GM12878 (cell line): ENCODE measurements at regions not wholly inside any gene's neighbourhood (a gene's known extent, or its start where the extent isn't known, plus 50 kb on each side); places are given as distances from the start of the nearest gene placed in this dataset.

Source experiments
- CTCF ChIP-seq, 3 experiments: IDR thresholded peaks in 2 of 3; conservative IDR thresholded peaks in 1 of 3; 2 replicates each; pipeline ENCODE4 v1.5.1; 2011; ENCODE audit warnings: low read depth in 3 of 3, low read length in 3 of 3, mild to moderate bottlenecking in 3 of 3, control low read depth in 2 of 3, moderate library complexity in 2 of 3, inconsistent platforms in 1 of 3, mixed read lengths in 1 of 3; ENCODE audit not compliant: control insufficient read depth in 2 of 3, insufficient read depth in 1 of 3; ENCODE audit errors: extremely low read depth in 1 of 3
- ELK1 ChIP-seq: IDR thresholded peaks from 2 replicates; pipeline ENCODE4 v1.6.1; 2012; ENCODE audit warnings: low read depth, low read length, improper control_type of control experiment
- EP300 ChIP-seq, 2 experiments: fragments of 150-350 bp in 1 of 2; IDR thresholded peaks; 2 replicates each; pipeline ENCODE4 v1.6.1; 2011 to 2012; ENCODE audit warnings: low read depth in 2 of 2, low read length in 2 of 2, borderline replicate concordance in 1 of 2, improper control_type of control experiment in 1 of 2, inconsistent platforms in 1 of 2; ENCODE audit not compliant: control insufficient read depth in 1 of 2
- ETV6 ChIP-seq, 2 experiments: fragments of 450-650 bp in 1 of 2; IDR thresholded peaks in 1 of 2; conservative IDR thresholded peaks in 1 of 2; 2 replicates each; pipeline ENCODE4 v1.6.1; 2014; ENCODE audit warnings: antibody characterized with exemption in 1 of 2, borderline replicate concordance in 1 of 2, low read depth in 1 of 2, mild to moderate bottlenecking in 1 of 2, moderate library complexity in 1 of 2
- EZH2 ChIP-seq: IDR thresholded peaks from 2 replicates; pipeline ENCODE4 v1.6.1; 2012; ENCODE audit warnings: low read depth, mild to moderate bottlenecking, control low read depth, inconsistent platforms, low read length, borderline replicate concordance; ENCODE audit not compliant: control insufficient read depth
- FOXK2 ChIP-seq: fragments of 450-650 bp; IDR thresholded peaks from 2 replicates; pipeline ENCODE4 v1.6.1; 2017; ENCODE audit warnings: mild to moderate bottlenecking, moderate library complexity
- IRF3 ChIP-seq: fragments of 450-650 bp; IDR thresholded peaks from 2 replicates; pipeline ENCODE4 v1.6.1; 2014; ENCODE audit warnings: mild to moderate bottlenecking
- PAX8 ChIP-seq: fragments of 450-650 bp; IDR thresholded peaks from 2 replicates; pipeline ENCODE4 v1.6.1; 2017; ENCODE audit warnings: mild to moderate bottlenecking, moderate library complexity
- RAD21 ChIP-seq: IDR thresholded peaks from 2 replicates; pipeline ENCODE4 v1.6.1; 2011; ENCODE audit warnings: mild to moderate bottlenecking, low read depth, low read length, moderate library complexity; ENCODE audit not compliant: insufficient read depth
- RBBP5 ChIP-seq: fragments of 200-600 bp; sonication (generic); conservative IDR thresholded peaks from 2 replicates; pipeline ENCODE4 v1.6.1; 2016
- RFX5 ChIP-seq: IDR thresholded peaks from 2 replicates; pipeline ENCODE4 v1.6.1; 2011; ENCODE audit warnings: low read depth, low read length, improper control_type of control experiment
- TBL1XR1 ChIP-seq: IDR thresholded peaks from 2 replicates; pipeline ENCODE4 v1.6.1; 2012; ENCODE audit warnings: low read depth, low read length, improper control_type of control experiment
- USF2 ChIP-seq: IDR thresholded peaks from 2 replicates; pipeline ENCODE4 v1.6.1; 2011; ENCODE audit warnings: low read depth, low read length, improper control_type of control experiment, borderline replicate concordance
- ZZZ3 ChIP-seq: IDR thresholded peaks from 2 replicates; pipeline ENCODE4 v1.6.1; 2011; ENCODE audit warnings: low read depth; ENCODE audit not compliant: control insufficient read depth, insufficient read length

GRCh38 chr2:181340891-181341290, 116.3 kb upstream of the ITGA4 start:
- TF ChIP-seq RAD21 (no peak), EZH2 (no peak), FOXK2 (no peak), ETV6 (conservative IDR thresholded peaks at IDR 0.05 in 1 of 2, IDR thresholded peaks at IDR 0.05 in 1 of 2; ENCODE audit: borderline replicate concordance in 1 of 2, low read depth in 1 of 2) (no peak), TBL1XR1 (no peak), EP300 (IDR thresholded peaks at IDR 0.05; ENCODE audit: borderline replicate concordance in 1 of 2, control insufficient read depth in 1 of 2, low read depth in 2 of 2, low read length in 2 of 2) (no peak), RBBP5 (no peak), PAX8 (no peak), IRF3 (no peak), RFX5 (no peak), ELK1 (no peak), CTCF (IDR thresholded peaks at IDR 0.05 in 2 of 3, conservative IDR thresholded peaks at IDR 0.05 in 1 of 3; ENCODE audit: control insufficient read depth in 2 of 3, extremely low read depth in 1 of 3, insufficient read depth in 1 of 3, low read depth in 3 of 3, low read length in 3 of 3) (no peak), USF2 (no peak), ZZZ3 (no peak)
